HepG2 (cell line): ENCODE measurements at regions not wholly inside any gene's neighbourhood (a gene's known extent, or its start where the extent isn't known, plus 50 kb on each side); places are given as distances from the start of the nearest gene placed in this dataset.

Experiments
- EZH2 ChIP-seq: conservative IDR thresholded peaks from 2 replicates; pipeline ENCODE4 v1.6.1; 2012; ENCODE audit warnings: mild to moderate bottlenecking, low read depth, low read length, moderate library complexity
- GABPB1 ChIP-seq: IDR thresholded peaks from 2 replicates; pipeline ENCODE4 v1.6.1; 2016; ENCODE audit warnings: mild to moderate bottlenecking, missing genetic modification reagents, moderate library complexity, missing compliant biosample characterization
- GTF2F1 ChIP-seq: fragments of 150-350 bp; IDR thresholded peaks from 2 replicates; pipeline ENCODE4 v1.6.1; 2014; ENCODE audit warnings: low read length
- PAWR ChIP-seq: sonication (generic); formaldehyde crosslinking; IDR thresholded peaks from 2 replicates; pipeline ENCODE4 v1.4.0; 2020; ENCODE audit warnings: missing genetic modification reagents, mild to moderate bottlenecking, borderline replicate concordance
- PHF8 ChIP-seq: sonication (generic); formaldehyde crosslinking; IDR thresholded peaks from 2 replicates; pipeline ENCODE4 v1.5.0; 2020; ENCODE audit warnings: missing genetic modification reagents
- POLR2AphosphoS5 ChIP-seq: IDR thresholded peaks from 2 replicates; pipeline ENCODE4 v1.6.1; 2012; ENCODE audit warnings: low read depth, low read length
- ZNF746 ChIP-seq: sonication (generic); formaldehyde crosslinking; IDR thresholded peaks from 2 replicates; pipeline ENCODE4 v1.8.0; 2022; ENCODE audit warnings: mild to moderate bottlenecking, missing genetic modification reagents
- TF ChIP-seq, protein P1 (sequence below): sonication (generic); formaldehyde crosslinking; IDR thresholded peaks from 2 replicates; pipeline ENCODE4 v1.5.0; 2020; ENCODE audit warnings: mild to moderate bottlenecking, missing genetic modification reagents, moderate library complexity
- TF ChIP-seq, protein P2 (sequence below): sonication (generic); formaldehyde crosslinking; IDR thresholded peaks from 2 replicates; pipeline ENCODE4 v1.4.0; 2020; ENCODE audit warnings: missing genetic modification reagents
- TF ChIP-seq, protein P3 (sequence below): sonication (generic); formaldehyde crosslinking; IDR thresholded peaks from 2 replicates; pipeline ENCODE4 v1.9.0; 2022; ENCODE audit warnings: missing genetic modification reagents, mild to moderate bottlenecking, borderline replicate concordance
- TF ChIP-seq, protein P4 (sequence below), 2 experiments: IDR thresholded peaks; 2 replicates each; pipeline ENCODE4 v1.6.1; 2011 to 2012; ENCODE audit warnings: low read length in 2 of 2, borderline replicate concordance in 1 of 2, low read depth in 1 of 2, mild to moderate bottlenecking in 1 of 2, moderate library complexity in 1 of 2

DNA sequence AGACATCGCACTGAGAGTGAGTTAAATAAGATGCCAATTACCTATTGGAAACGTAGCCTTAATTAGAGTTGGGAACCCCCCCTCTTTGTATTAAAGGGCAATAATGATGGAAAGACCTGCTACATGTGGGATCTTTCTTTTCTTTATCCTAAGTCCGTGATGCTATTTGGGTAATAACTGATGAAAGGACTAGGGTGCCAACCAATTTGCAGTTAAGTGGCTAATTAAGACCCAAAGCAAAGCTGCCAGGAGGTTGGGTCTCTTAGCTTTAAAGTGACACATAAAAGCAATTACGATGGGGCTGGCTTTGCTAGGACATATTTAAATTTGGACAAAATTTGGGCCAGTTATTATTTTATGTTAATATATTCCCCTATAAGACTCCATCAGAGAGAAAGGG is 728.8 kb downstream of the NR2F1-AS1 start:
- TF ChIP-seq GABPB1 (CRISPR knock-in tag) (no peak), EZH2 (no peak), GTF2F1 (no peak), POLR2AphosphoS5 (no peak), ZNF746 (CRISPR knock-in tag) (no peak), PHF8 (CRISPR knock-in tag) (no peak), PAWR (CRISPR knock-in tag) (no peak)
- TF ChIP-seq, protein P1, sequence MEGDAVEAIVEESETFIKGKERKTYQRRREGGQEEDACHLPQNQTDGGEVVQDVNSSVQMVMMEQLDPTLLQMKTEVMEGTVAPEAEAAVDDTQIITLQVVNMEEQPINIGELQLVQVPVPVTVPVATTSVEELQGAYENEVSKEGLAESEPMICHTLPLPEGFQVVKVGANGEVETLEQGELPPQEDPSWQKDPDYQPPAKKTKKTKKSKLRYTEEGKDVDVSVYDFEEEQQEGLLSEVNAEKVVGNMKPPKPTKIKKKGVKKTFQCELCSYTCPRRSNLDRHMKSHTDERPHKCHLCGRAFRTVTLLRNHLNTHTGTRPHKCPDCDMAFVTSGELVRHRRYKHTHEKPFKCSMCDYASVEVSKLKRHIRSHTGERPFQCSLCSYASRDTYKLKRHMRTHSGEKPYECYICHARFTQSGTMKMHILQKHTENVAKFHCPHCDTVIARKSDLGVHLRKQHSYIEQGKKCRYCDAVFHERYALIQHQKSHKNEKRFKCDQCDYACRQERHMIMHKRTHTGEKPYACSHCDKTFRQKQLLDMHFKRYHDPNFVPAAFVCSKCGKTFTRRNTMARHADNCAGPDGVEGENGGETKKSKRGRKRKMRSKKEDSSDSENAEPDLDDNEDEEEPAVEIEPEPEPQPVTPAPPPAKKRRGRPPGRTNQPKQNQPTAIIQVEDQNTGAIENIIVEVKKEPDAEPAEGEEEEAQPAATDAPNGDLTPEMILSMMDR (CRISPR knock-in tag) = no peak
- TF ChIP-seq, protein P2, sequence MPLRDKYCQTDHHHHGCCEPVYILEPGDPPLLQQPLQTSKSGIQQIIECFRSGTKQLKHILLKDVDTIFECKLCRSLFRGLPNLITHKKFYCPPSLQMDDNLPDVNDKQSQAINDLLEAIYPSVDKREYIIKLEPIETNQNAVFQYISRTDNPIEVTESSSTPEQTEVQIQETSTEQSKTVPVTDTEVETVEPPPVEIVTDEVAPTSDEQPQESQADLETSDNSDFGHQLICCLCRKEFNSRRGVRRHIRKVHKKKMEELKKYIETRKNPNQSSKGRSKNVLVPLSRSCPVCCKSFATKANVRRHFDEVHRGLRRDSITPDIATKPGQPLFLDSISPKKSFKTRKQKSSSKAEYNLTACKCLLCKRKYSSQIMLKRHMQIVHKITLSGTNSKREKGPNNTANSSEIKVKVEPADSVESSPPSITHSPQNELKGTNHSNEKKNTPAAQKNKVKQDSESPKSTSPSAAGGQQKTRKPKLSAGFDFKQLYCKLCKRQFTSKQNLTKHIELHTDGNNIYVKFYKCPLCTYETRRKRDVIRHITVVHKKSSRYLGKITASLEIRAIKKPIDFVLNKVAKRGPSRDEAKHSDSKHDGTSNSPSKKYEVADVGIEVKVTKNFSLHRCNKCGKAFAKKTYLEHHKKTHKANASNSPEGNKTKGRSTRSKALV (CRISPR knock-in tag) = no peak
- TF ChIP-seq, protein P3, sequence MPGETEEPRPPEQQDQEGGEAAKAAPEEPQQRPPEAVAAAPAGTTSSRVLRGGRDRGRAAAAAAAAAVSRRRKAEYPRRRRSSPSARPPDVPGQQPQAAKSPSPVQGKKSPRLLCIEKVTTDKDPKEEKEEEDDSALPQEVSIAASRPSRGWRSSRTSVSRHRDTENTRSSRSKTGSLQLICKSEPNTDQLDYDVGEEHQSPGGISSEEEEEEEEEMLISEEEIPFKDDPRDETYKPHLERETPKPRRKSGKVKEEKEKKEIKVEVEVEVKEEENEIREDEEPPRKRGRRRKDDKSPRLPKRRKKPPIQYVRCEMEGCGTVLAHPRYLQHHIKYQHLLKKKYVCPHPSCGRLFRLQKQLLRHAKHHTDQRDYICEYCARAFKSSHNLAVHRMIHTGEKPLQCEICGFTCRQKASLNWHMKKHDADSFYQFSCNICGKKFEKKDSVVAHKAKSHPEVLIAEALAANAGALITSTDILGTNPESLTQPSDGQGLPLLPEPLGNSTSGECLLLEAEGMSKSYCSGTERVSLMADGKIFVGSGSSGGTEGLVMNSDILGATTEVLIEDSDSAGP = no peak
- TF ChIP-seq, protein P4, sequence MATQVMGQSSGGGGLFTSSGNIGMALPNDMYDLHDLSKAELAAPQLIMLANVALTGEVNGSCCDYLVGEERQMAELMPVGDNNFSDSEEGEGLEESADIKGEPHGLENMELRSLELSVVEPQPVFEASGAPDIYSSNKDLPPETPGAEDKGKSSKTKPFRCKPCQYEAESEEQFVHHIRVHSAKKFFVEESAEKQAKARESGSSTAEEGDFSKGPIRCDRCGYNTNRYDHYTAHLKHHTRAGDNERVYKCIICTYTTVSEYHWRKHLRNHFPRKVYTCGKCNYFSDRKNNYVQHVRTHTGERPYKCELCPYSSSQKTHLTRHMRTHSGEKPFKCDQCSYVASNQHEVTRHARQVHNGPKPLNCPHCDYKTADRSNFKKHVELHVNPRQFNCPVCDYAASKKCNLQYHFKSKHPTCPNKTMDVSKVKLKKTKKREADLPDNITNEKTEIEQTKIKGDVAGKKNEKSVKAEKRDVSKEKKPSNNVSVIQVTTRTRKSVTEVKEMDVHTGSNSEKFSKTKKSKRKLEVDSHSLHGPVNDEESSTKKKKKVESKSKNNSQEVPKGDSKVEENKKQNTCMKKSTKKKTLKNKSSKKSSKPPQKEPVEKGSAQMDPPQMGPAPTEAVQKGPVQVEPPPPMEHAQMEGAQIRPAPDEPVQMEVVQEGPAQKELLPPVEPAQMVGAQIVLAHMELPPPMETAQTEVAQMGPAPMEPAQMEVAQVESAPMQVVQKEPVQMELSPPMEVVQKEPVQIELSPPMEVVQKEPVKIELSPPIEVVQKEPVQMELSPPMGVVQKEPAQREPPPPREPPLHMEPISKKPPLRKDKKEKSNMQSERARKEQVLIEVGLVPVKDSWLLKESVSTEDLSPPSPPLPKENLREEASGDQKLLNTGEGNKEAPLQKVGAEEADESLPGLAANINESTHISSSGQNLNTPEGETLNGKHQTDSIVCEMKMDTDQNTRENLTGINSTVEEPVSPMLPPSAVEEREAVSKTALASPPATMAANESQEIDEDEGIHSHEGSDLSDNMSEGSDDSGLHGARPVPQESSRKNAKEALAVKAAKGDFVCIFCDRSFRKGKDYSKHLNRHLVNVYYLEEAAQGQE (IDR thresholded peaks at IDR 0.05; ENCODE audit: borderline replicate concordance in 1 of 2, low read depth in 1 of 2, low read length in 2 of 2) = no peak
